ENCODE measurements at regions not wholly inside any gene's neighbourhood (a gene's known extent, or its start where the extent isn't known, plus 50 kb on each side); places are given as distances from the start of the nearest gene placed in this dataset.

DNA sequence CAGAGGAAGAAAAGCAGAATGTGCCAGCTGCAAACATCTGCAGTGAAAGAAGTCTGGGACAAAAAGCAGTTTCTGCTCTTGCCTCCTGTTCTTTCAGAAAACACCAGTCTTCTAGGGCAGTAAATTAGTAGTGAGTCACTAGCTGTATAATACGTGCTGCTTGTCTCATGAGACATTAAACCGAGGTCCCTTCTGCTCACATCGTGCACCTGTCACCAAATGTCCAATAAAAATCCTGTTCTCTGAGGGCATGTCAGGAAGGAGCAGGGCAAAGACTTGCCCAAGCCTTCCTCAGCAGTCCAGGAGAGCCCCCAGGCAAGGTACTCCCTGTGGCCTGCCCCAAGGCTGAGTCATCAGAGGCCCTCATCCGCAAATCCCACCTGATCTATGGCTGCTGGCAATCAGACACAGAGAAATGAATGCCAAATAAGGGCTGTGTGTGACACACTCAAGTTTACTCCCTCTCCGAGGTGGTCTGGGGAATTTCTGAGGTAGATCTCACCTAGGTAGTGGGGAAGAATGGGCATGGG is 255.3 kb upstream of the SMARCA2 start:
- TF ChIP-seq POLR2AphosphoS5 (IDR thresholded peaks at IDR 0.05) (no peak), POLR2A (IDR thresholded peaks at IDR 0.05) (no peak)
- TF ChIP-seq, protein P1, sequence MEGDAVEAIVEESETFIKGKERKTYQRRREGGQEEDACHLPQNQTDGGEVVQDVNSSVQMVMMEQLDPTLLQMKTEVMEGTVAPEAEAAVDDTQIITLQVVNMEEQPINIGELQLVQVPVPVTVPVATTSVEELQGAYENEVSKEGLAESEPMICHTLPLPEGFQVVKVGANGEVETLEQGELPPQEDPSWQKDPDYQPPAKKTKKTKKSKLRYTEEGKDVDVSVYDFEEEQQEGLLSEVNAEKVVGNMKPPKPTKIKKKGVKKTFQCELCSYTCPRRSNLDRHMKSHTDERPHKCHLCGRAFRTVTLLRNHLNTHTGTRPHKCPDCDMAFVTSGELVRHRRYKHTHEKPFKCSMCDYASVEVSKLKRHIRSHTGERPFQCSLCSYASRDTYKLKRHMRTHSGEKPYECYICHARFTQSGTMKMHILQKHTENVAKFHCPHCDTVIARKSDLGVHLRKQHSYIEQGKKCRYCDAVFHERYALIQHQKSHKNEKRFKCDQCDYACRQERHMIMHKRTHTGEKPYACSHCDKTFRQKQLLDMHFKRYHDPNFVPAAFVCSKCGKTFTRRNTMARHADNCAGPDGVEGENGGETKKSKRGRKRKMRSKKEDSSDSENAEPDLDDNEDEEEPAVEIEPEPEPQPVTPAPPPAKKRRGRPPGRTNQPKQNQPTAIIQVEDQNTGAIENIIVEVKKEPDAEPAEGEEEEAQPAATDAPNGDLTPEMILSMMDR (IDR thresholded peaks at IDR 0.05), result no peak
